ENCODE measurements at regions not wholly inside any gene's neighbourhood (a gene's known extent, or its start where the extent isn't known, plus 50 kb on each side); places are given as distances from the start of the nearest gene placed in this dataset.

DNA sequence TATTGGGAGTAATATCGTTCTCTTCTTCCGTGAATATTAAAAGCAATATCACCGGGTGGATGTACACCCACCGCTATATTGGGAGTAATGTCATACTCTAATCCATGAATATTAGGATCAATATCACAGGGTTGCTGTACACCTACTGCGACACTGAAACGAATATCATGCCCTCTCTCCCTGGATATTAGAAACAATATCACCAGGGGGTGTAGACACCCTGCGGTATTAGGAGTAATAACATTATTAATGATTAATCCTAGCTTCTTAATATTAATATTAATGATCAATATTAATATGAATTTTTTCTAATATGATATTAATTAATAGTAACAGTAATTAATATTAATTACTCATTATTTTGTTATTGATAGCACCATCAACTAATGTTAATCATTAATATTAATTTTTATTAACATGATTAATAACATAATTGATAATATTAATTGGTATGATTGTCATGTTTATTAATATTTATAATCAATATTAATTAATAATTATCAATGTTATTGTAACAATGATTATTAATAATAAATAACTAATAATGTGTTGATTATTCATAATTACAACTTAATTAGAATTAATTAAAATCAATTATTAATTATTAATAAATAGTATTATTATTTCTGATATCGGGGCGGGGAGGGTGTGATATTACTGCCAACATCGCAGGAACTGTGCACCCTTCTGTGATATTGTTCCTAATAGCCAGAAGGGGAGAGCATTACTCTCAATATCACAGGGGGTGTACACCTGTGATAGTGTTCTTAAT lies 121.3 kb upstream of the C1GALT1 start:
- DNase-seq = no peak

DNA sequence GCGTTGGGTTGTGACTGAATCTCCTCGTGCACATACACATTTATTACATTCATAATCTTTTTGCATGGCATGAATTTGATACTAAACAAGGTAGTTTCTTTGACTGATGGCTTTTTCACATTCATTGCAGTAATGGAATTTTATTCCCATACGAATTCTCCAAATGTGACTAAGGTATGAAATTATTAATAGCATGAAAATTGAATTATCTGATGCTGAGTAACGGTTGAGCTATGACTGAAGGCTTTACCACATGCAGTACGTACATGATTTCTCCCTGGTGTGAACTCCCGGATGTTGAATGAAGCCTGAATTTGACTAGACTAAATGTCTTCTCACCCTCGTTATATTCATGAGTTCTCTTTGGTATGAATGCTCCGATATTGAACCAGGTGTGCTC lies 104.4 kb upstream of the C1GALT1 start:
- DNase-seq = no peak

DNA sequence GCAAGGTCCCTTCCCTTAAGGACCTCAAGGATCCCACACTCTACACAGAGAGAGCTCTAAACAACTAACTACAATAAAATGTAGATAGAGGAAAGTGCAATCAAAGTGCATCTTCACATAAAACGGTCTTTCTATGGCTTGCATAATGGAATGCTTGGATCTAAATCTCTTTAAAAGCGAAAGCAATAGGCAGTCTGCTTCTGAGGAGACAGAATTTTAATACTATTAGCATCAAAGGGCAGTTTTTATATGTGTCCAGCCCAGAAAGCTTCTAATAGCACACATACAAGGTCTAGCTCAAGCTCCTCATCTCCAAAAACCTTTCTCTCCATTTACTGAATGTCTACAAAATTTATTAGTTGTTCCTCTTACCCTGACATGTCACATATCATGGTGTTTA lies 101.5 kb upstream of the C1GALT1 start:
- no peak for DNase-seq

GRCh38 chr7:7090460-7090859 lies 91.9 kb upstream of the C1GALT1 start:
- no peak for DNase-seq

- DNase-seq = no peak
Measured at GRCh38 chr7:7098280-7098818, 84.0 kb upstream of the C1GALT1 start.

DNA sequence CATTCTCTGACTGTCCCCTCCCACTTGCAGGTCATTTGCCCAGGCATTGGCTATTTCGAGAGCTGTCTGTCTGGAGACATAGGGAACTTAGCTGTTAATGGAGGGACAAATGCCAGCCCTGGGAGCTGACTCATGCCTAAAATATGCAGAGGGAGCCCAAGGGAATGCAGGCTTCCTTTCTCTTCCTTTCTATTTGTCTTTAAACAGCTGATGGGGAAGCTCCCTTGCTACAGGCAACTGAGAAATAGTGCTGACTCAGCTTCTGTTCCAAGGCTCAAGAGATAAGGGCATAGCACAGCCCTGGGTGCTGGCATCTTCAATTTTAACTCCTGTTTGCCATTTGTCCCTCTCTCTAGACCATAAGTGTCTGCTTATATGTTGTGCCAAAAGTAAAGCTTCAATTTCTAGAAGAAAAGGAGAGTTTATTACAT lies 82.7 kb upstream of the C1GALT1 start:
- DNase-seq = no peak

- no peak for DNase-seq
Measured at GRCh38 chr7:7100432-7100849, 81.9 kb upstream of the C1GALT1 start.

DNA sequence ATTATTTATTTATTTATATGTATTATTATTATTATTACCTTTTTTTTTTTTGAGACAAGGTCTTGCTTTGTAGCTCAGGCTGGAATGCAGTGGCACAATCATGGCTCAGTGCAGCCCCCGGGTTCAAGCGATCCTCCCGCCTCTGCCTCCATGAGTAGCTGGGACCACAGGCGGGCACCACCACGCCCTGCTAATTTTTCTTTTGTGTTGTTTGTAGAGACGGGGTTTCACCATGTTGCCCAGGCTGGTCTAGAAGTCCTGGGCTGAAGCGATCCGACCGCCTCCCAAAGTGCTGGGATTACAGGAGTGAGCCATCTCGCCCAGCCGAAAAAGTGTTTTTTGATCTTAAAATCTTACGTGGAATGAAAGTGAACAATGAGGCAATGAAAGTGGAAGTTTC lies 79.4 kb upstream of the C1GALT1 start:
- no peak for DNase-seq

GRCh38 chr7:7103343-7104313 lies 78.7 kb upstream of the C1GALT1 start:
- DNase-seq = no peak

- no peak for DNase-seq
Measured at GRCh38 chr7:7104314-7104698, 78.0 kb upstream of the C1GALT1 start.

- DNase-seq = no peak
Measured at GRCh38 chr7:7104971-7105370, 77.4 kb upstream of the C1GALT1 start.

DNA sequence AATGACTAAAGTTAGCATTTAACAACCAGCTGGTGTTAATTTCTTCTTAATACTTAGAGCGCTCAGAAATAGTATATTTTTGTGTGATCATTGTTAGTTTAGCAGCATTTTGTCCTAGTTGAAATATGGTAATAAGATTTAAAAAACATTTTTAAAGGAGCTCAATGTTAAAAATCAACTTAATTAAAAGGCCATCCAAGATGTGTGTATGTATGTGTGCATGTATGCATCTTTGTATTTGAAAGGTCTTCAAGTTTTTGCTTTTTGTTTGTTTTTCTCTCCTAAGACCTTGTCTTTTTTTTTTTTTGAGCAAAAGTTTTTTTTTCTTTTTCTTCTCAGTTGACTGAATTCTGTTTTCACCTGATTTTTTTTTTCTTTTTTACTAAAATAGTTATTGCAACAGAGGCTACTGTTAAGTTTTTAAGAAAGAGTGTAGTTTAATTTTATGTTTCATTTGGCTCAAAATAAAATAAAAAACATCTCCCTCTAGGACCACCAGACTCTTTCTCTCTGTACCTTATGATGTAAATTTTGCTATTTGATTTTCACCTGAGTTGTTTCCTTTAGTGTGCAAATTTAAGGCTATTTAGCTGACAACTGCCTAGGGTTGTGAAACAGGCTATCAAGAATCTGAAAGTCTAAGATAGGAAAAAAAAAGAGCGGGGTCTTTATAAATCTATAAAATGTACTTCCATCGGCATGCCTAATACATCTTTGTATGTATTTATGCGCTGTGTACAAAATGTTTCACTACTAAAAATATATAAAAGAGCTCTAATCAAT lies 76.4 kb upstream of the C1GALT1 start:
- DNase-seq = no peak

DNA sequence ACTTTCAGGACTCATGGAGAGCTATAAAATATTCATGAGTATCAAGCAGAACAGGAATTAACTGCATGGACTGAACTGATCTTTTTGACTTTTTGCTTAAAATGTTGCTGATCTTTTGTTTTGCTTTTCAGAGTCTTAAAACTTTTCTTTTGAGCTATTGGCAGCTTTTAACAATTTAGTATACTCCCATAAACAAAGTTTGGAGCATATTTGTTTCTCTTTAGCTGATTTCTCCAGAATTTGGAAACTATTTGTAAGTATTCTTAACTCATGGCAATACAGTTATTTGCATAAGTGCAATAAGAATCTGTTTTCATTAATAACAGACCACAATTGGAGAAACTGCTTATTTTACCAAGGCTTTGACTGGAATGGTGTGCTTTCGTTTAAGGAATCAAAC lies 73.4 kb upstream of the C1GALT1 start:
- no peak for DNase-seq

- DNase-seq = no peak
Measured at GRCh38 chr7:7109934-7110333, 72.4 kb upstream of the C1GALT1 start.

- no peak for DNase-seq
Measured at GRCh38 chr7:7110706-7111105, 71.6 kb upstream of the C1GALT1 start.

DNA sequence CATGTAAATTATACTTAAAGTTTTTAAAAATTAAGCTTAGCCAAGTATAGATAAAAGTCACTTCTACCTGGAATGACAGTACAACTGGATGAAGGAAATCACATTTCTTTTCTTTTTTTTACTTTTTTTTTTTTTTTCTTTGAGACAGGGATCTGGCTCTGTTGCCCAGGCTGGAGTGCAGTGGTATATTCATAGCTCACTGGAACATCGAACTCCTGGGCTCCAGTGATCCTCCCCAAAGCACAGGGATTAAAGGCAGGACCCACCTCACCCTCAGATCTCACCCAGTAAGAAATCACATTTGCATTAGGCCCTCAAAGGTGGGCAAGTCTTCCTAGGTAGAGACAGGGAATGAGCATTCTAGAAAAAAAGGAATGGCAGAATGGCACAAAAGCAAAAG lies 69.5 kb upstream of the C1GALT1 start:
- DNase-seq = no peak

DNA sequence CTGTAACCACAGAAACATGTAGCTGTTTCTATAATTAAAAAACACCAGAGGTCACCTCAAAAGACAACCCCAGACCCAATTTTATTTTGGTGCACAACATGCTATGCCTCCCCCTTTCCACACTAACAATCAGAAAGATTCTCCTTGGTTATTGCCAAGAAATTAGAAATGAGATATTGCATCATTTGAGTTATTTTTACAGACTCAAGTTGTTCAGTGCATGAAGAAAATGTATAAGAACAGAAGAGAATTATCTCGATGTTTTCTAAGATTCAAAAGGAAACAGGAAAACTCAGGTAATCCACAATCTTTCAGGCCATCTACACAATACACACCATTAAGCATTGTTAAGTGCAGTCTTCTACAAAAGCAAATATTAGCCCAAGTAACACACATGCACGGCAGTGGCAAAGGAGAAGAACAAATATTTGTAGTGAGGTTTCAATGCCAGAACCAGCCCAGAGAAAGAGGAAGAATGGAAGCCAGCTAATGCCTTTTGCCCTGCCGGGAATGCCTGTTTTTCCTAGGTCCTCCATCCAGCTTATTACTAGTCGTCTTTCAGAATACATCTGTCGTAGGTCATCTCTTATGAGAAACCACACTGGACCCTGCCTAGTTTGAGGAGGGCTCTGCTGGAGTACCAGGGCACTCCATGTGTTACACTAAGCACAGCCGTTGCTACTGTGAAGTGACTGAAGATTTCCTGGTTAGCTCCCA lies 67.6 kb upstream of the C1GALT1 start:
- DNase-seq = no peak

DNA sequence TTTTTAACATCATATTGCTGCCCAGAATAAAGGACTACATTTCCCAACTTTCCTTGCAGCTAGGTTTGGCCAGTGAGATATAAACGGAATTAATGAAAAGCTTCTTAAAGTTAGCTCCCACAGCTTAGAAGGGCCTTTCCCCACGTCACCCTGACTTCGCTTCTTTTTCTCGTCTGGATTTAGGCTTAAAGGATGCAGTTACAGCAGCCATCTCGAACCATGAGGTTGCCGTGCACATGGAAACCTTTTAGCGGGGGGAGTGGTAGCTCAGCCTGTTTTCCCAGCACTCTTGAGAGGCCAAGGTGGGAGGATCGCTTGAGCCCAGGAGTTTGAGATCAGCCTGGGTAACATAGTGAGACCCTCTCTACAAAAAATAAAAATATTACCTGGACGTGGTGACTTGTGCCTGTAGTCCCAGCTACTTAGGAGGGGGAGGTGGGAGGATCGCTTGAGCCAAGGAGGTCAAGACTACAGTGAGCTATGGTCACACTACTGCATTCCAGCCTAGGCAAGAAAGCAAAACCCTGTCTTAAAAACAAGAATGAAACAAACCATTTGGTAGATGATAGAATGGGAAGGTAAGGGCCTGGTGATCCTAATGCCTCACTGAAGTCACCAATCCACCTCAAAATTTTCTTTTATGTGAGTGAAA lies 64.3 kb upstream of the C1GALT1 start:
- no peak for DNase-seq

GRCh38 chr7:7118822-7119221 lies 63.5 kb upstream of the C1GALT1 start:
- no peak for DNase-seq

GRCh38 chr7:7119729-7120128 lies 62.6 kb upstream of the C1GALT1 start:
- no peak for DNase-seq

DNA sequence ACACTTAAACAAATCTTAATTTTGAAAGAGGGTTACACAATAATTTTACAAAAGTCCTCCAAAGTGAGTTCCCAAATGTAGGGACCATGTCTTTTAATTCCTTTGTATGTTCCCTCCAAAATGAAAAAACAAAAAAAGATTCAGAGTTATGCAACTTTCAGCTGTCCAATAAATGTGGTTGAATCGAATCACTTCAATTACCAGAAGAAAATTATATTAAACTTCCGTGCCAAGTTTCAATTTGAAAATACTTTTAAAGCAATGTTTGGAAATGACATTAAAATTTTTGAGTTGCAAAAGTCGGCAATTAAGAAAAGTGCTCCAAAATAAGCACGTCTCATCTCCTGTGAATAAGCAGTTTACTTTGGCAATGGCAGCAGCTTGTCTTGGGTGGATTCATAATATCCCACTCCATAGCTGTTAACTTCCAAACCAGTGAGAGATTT lies 60.3 kb upstream of the C1GALT1 start:
- DNase-seq = no peak

Measured in activated CD4-positive, CD25-positive, alpha-beta regulatory T cell treated with anti-CD3 and anti-CD28 coated beads, Interleukin-2, amount 50 U/mL, for 72 hours (primary cell).